ENCODE measurements at regions not wholly inside any gene's neighbourhood (a gene's known extent, or its start where the extent isn't known, plus 50 kb on each side); places are given as distances from the start of the nearest gene placed in this dataset.

- H3K36me3 ChIP-seq: no peaks in the 10 kb centered on the region
- H3K27ac ChIP-seq: no peak overlapping the region
- no peaks in the 10 kb centered on the region for H3K27me3 ChIP-seq (ENCODE audit: insufficient read depth, low read depth, severe bottlenecking)
- no peak for DNase-seq
- H3K4me3 ChIP-seq (ENCODE audit: low read depth, low read length): no peak overlapping the region
- TF ChIP-seq, protein P1, sequence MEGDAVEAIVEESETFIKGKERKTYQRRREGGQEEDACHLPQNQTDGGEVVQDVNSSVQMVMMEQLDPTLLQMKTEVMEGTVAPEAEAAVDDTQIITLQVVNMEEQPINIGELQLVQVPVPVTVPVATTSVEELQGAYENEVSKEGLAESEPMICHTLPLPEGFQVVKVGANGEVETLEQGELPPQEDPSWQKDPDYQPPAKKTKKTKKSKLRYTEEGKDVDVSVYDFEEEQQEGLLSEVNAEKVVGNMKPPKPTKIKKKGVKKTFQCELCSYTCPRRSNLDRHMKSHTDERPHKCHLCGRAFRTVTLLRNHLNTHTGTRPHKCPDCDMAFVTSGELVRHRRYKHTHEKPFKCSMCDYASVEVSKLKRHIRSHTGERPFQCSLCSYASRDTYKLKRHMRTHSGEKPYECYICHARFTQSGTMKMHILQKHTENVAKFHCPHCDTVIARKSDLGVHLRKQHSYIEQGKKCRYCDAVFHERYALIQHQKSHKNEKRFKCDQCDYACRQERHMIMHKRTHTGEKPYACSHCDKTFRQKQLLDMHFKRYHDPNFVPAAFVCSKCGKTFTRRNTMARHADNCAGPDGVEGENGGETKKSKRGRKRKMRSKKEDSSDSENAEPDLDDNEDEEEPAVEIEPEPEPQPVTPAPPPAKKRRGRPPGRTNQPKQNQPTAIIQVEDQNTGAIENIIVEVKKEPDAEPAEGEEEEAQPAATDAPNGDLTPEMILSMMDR (IDR thresholded peaks at IDR 0.05; ENCODE audit: low read depth, low read length): no peak
- no peaks in the 10 kb centered on the region for H3K9me3 ChIP-seq (ENCODE audit: severe bottlenecking)
Observed at GRCh38 chr1:31523769-31524168, 52.5 kb upstream of the TINAGL1 start.

DNA sequence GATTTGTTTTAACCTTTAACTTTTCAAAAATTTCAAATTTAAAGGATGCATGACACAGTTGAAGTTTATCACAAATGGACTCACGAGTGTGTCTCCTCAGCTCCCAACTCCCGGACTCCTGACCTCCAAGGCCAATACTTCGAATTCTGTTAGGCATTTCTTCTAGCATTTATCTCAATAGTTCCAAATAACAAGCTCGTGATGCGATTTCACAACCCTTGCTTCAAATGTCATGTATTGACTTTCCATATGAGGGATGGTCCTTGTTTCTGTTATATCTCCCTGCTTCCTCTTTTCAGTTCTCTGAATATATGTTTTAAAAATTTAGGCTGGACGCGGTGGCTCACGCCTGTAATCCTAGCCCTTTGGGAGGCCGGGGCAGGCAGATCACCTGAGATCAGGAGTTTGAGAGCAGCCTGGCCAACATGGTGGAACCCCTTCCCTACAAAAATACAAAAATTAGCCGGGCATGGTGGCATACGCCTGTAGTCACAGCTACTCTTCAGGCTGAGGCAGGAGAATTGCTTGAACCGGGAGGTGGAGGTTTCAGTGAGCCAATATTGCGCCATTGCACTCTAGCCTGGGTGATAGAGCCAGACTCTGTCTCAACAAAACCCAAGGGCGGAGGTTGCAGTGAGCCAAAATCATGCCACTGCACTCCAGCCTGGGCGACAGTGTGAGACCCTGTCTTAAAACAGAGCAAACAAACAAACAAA, 52.0 kb upstream of the TINAGL1 start:
- no peak overlapping the region for H3K27ac ChIP-seq
- no peak for DNase-seq
- no peak overlapping the region for H3K4me3 ChIP-seq (ENCODE audit: low read depth, low read length)
- no peaks in the 10 kb centered on the region for H3K27me3 ChIP-seq (ENCODE audit: insufficient read depth, low read depth, severe bottlenecking)
- H3K9me3 ChIP-seq (ENCODE audit: severe bottlenecking): no peaks in the 10 kb centered on the region
- TF ChIP-seq, protein P1 (IDR thresholded peaks at IDR 0.05; ENCODE audit: low read depth, low read length): no peak
- H3K36me3 ChIP-seq: no peaks in the 10 kb centered on the region

Data from WERI-Rb-1 (cell line).